NCI-H2081 (cell line): ENCODE measurements at regions not wholly inside any gene's neighbourhood (a gene's known extent, or its start where the extent isn't known, plus 50 kb on each side); places are given as distances from the start of the nearest gene placed in this dataset.

Source experiments
- DNase-seq, 2 experiments: peaks; one replicate each; lab custom pipeline; 2025; lab: John Stamatoyannopoulos, UW

DNA sequence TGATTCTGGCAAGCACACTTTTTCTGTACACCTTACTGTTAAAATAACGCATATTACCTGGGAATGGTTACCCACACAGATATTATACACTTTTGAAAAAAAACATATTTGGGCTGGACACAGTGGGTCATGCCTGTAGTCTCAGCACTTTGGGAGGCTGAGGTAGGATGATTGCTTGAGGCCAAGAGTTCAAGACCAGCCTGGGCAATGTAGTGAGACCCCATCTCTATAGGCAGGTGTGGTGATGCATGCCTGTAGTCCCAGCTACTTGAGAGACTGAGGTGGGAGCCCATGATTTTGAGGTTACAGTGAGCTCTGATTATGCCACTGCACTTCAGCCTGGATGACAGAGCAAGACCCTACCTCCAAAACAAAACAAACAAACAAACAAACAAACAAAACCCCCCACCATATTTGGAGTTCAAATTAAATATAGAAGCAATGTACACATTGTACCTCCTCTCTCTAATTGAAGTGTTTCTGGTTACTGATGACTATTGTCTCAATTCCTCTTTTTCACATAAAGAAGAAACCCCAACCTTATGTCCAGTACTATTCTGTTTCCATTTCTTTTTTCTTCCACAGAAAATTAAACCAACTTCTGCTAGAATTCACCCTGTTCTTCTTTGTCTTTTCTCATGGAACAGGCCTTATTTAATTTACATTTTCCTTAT lies 152.6 kb upstream of the UMPS start:
- no peak for DNase-seq

- DNase-seq, result no peak
These were observed 150.6 kb upstream of the UMPS start for GRCh38 chr3:124579641-124580040.

DNA sequence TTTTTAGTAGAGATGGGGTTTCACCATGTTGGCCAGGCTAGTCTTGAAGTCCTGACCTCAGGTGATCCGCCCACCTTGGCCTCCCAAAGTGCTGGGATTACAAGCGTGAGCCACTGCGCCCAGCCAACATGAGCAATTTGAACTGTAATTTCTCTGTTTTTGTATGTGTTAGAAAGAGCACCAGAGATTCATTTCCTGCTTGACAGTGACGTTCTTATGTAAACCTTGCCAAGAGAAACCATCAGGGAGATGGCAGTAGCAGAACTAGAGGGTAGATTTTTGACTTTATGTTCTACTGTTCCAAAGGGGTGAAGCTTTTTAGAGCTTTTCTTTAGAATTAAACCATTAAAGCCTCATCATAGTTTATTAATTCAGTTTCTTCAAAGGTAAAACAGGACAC lies 148.1 kb upstream of the UMPS start:
- no peak for DNase-seq

DNA sequence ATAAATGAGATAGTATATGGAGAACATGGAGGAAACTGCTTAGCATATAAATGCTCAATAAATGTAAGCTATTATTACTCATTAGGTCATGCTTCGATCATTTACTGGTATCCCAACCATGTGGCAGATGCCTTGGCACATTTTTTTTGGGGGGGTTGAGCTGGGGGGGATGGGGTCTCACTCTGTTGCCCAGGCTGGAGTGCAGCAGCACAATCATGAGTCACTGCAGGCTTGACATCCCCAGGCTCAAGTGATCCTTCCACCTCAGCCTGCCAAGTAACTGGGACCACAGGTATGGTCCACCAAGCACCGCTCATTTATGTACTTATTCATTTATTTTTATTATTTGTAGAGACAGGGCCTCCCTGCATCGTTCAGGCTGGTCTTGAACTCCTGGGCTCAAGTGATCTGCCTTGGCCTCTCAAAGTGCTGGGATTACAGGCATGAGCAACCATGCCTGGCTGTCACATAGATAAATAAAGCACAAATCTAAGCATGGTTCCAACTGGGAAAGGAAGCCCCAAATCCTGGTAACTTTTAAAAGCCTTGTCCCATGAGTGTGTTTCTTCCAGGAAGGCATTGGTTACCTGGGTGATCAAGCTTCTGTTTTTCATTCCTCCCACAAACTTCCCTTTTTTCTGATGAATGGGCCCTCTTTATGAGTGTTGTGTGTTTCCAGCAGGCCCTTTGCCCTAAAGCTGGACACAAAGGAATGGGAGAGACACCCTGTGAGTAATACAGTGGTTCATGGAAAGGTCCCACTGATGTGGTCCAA lies 147.4 kb upstream of the UMPS start:
- DNase-seq, result no peak

- no peak for DNase-seq
These were observed 146.1 kb upstream of the UMPS start for GRCh38 chr3:124584245-124584551.

DNA sequence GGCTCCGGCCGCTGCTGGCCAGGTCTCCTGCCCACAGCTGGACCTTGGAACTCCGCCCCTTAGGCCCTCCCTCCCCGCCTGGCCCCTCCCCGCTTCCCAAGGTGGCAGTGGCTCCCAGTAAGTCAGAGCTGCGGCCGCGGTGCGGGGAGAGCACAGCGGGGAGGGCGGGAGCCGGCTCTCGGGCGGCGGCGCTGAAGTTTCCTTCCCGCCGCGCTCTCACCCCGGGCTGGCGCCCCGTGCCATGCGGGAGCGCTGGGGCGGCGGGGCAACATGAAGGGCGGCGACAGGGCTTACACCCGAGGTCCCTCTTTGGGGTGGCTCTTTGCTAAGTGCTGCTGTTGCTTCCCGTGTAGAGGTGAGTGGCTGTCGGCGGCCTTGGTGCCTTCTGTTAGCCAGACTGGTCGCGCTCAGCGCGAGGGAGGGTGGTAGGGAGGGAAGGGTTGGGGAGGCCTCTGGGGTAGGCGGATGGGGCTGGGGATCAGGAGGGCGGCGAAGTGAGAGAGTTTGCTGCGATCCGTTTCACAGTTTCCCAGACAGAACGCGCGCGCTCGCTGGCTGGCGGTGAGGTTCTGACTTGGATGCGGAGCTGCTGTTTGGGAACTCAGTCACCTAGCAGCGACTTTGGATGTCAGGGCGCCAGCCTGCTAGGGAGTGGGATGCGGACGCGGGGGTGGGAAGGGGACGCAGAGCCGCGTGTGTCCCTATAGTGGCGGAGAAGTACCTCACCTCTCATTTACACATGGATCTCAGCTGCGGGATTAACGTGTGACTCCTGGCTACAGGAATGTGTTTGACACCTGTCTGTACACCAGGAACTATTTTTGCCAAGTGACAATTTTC lies 145.5 kb upstream of the UMPS start:
- peak; percentile 33 to 40 for DNase-seq

- no peak for DNase-seq
These were observed 143.9 kb upstream of the UMPS start for GRCh38 chr3:124586126-124587052.

DNA sequence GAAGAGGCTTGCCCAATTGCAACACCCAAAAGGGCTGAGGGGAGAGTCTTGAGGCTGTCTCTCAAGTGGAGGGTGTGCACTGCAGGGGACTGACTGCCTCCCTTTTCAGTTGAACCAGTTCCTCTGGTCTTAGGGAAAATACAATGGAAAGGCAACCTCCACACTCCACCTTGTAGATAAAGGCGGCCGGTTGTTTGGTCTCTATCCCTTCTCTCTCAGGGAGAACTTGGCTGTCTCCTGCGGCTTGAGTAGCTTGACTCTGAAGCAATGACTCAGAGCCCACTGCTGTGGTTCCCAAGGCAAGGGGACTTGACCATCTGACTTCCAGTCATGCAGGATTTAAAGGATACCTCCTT lies 143.2 kb upstream of the UMPS start:
- DNase-seq, result no peak

- no peak for DNase-seq
These were observed 142.2 kb upstream of the UMPS start for GRCh38 chr3:124588036-124588435.

- no peak for DNase-seq
These were observed 141.5 kb upstream of the UMPS start for GRCh38 chr3:124588794-124589193.

DNA sequence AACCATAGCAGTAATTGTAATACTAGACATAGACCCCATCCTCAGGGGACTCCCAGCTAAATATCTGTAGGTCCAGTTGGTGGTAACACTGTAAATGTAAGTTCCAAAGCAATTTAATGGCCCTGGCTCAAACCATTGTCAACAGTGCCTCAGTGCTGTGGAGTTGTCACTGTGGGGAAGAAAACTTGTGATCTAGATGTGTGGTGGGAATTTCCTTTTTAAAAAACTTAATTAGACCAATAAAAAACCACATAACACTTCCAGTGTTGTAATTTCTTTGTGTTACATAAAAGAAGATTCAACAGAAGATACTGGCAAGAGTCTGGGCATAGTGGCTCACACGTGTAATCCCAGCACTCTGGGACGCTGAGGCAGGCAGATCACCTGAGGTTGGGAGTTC lies 138.6 kb upstream of the UMPS start:
- DNase-seq, result no peak

GRCh38 chr3:124592658-124593441 lies 137.4 kb upstream of the UMPS start:
- DNase-seq, result no peak

GRCh38 chr3:124593442-124593829 lies 136.8 kb upstream of the UMPS start:
- no peak for DNase-seq

- no peak for DNase-seq
These were observed 135.7 kb upstream of the UMPS start for GRCh38 chr3:124594581-124594980.

- peak; percentile 40 to 64 for DNase-seq
These were observed 133.0 kb upstream of the UMPS start for GRCh38 chr3:124597273-124597672.

DNA sequence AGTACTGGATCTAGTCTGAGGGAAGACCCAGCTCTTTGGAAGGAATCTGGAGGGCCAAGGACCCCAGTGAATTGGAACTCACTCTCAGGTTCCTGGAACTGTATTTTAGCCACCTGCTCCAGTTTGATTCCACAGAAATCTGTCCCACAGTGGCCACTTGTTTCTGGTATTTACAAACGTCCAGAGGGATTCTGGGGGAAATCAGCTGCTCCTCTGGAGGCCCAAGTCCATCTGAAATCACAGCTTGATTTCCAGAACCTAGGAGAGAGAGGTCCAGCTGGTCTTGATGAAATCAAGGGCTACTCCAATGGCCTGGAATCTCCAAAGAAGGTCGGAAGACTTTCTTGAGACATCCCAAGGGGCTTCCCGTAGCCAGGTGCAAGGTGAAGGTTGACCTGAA lies 132.3 kb upstream of the UMPS start:
- DNase-seq, result no peak

- peak; percentile 35 to 72 for DNase-seq
These were observed 131.0 kb upstream of the UMPS start for GRCh38 chr3:124599147-124599765.

DNA sequence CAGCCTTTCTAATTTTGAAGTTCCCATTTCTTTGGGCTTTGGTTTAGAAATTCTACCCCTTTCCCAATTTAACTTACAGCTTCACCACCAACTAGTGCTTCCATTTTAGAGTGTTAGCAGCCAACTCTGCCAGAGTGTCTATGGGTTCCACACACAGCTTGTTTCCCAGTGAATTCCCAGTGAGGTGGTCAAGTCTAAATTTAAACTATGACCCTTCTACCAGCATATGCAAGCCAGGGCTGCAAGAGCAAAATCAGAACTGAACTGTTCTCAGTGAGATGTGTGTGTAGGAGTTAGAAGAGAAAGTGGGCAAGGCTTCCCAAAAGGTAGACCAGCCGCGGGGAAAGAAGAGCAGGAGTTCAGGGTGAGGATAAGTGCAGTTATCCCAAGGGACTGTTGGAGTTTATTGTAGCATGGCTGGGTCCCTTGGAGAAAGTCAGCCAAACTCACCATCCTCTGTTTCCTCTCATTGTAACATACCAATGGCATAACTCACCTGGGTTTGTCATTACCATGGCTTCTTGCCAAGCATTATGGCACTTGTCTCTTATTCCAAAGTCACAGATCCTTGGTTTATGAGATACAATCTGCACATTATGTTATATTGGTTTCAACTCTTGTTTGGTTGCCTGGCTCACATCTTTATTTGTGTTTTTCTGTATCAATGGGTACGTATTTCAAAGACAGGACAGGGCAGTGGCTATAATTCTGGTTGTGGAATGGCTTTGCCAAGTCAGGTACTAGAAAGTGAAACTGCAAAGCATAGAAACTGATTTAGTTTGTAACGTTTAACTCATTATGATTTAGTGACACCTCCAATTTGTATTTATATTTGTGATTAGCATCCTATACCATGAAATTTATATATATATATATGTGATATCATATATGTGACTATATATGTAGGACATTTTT lies 130.2 kb upstream of the UMPS start:
- peak in 1 of 2 experiments; percentile 27 for DNase-seq

GRCh38 chr3:124600765-124601164 lies 129.5 kb upstream of the UMPS start:
- DNase-seq, result no peak

GRCh38 chr3:124601190-124601589 lies 129.1 kb upstream of the UMPS start:
- DNase-seq, result no peak
